Loucy (cell line): ENCODE measurements at regions not wholly inside any gene's neighbourhood (a gene's known extent, or its start where the extent isn't known, plus 50 kb on each side); places are given as distances from the start of the nearest gene placed in this dataset.

ENCODE experiments used
- CTCF ChIP-seq: fragments of 200-600 bp; sonication (generic); conservative IDR thresholded peaks from 2 replicates; pipeline ENCODE4 v1.5.1; 2014; ENCODE audit warnings: mild to moderate bottlenecking, antibody characterized with exemption, low read length
- EZH2phosphoT487 ChIP-seq: fragments of 200-600 bp; IDR thresholded peaks from 2 replicates; pipeline ENCODE4 v1.6.1; 2018; ENCODE audit warnings: antibody characterized with exemption, mild to moderate bottlenecking, moderate library complexity, borderline replicate concordance

- no peak for TF ChIP-seq CTCF
- TF ChIP-seq EZH2phosphoT487, result no peak
Measured at GRCh38 chr3:116809208-116809607, 99.6 kb downstream of the TUSC7 start.
